ENCODE measurements at regions not wholly inside any gene's neighbourhood (a gene's known extent, or its start where the extent isn't known, plus 50 kb on each side); places are given as distances from the start of the nearest gene placed in this dataset.
"Not testable (repeated sequence)": the region's sequence is repeated elsewhere in the genome, so short reads cannot be mapped to it uniquely, and the experiment has no call there.

- no peaks in the 10 kb centered on the region for H3K36me3 ChIP-seq (ENCODE audit: control insufficient read depth in 2 of 2, insufficient read depth in 2 of 2, low read length in 1 of 2)
- H3K4me3 ChIP-seq (ENCODE audit: low read length in 2 of 2): no peak overlapping the region
- H3K27ac ChIP-seq (ENCODE audit: low read depth in 1 of 2, low read length in 1 of 2): no peak overlapping the region
- H3K27me3 ChIP-seq (ENCODE audit: control insufficient read depth in 2 of 2, insufficient read depth in 1 of 2, low read length in 1 of 2): no peaks in the 10 kb centered on the region
- WGBS: 95% methylated on average over 2 of the region's 2 CpGs
- H3K9me3 ChIP-seq (ENCODE audit: control insufficient read depth in 2 of 2, insufficient read depth in 1 of 2, low read length in 1 of 2): no peaks in the 10 kb centered on the region
- DNase-seq (ENCODE audit: low read depth in 6 of 9, low spot score in 9 of 9): no peak
- no peaks in the 10 kb centered on the region for H3K4me1 ChIP-seq (ENCODE audit: control insufficient read depth in 2 of 2, insufficient read depth in 2 of 2, low read length in 2 of 2)
These were observed 445.4 kb upstream of the NFIA start for GRCh38 chr1:60636946-60637345.

GRCh38 chr1:60634106-60634505 is 448.3 kb upstream of the NFIA start:
- H3K4me3 ChIP-seq (ENCODE audit: low read length in 2 of 2): no peak overlapping the region
- H3K36me3 ChIP-seq (ENCODE audit: control insufficient read depth in 2 of 2, insufficient read depth in 2 of 2, low read length in 1 of 2): no peaks in the 10 kb centered on the region
- no peaks in the 10 kb centered on the region for H3K4me1 ChIP-seq (ENCODE audit: control insufficient read depth in 2 of 2, insufficient read depth in 2 of 2, low read length in 2 of 2)
- 92% methylated on average over 6 of the region's 6 CpGs for WGBS
- DNase-seq (ENCODE audit: low read depth in 6 of 9, low spot score in 9 of 9): no peak
- H3K27ac ChIP-seq (ENCODE audit: low read depth in 1 of 2, low read length in 1 of 2): no peak overlapping the region
- H3K27me3 ChIP-seq (ENCODE audit: control insufficient read depth in 2 of 2, insufficient read depth in 1 of 2, low read length in 1 of 2): no peaks in the 10 kb centered on the region
- no peaks in the 10 kb centered on the region for H3K9me3 ChIP-seq (ENCODE audit: control insufficient read depth in 2 of 2, insufficient read depth in 1 of 2, low read length in 1 of 2)

- Histone ChIP-seq H3K4me3 (ENCODE audit: low read length in 2 of 2) (no peak overlapping the region), H3K9me3 (ENCODE audit: control insufficient read depth in 2 of 2, insufficient read depth in 1 of 2, low read length in 1 of 2) (no peaks in the 10 kb centered on the region), H3K36me3 (ENCODE audit: control insufficient read depth in 2 of 2, insufficient read depth in 2 of 2, low read length in 1 of 2) (no peaks in the 10 kb centered on the region), H3K4me1 (ENCODE audit: control insufficient read depth in 2 of 2, insufficient read depth in 2 of 2, low read length in 2 of 2) (no peaks in the 10 kb centered on the region), H3K27me3 (ENCODE audit: control insufficient read depth in 2 of 2, insufficient read depth in 1 of 2, low read length in 1 of 2) (no peaks in the 10 kb centered on the region), H3K27ac (ENCODE audit: low read depth in 1 of 2, low read length in 1 of 2) (no peak overlapping the region)
- 95% methylated on average over 2 of the region's 2 CpGs for WGBS
- no peak for DNase-seq (ENCODE audit: low read depth in 6 of 9, low spot score in 9 of 9)
These were observed 459.9 kb upstream of the NFIA start for GRCh38 chr1:60622486-60622885.

GRCh38 chr1:60621368-60621851 is 461.0 kb upstream of the NFIA start:
- DNase-seq (ENCODE audit: low read depth in 6 of 9, low spot score in 9 of 9): no peak
- WGBS: 21% methylated on average over 10 of the region's 10 CpGs
- Histone ChIP-seq H3K9me3 (ENCODE audit: control insufficient read depth in 2 of 2, insufficient read depth in 1 of 2, low read length in 1 of 2) (no peaks in the 10 kb centered on the region), H3K36me3 (ENCODE audit: control insufficient read depth in 2 of 2, insufficient read depth in 2 of 2, low read length in 1 of 2) (no peaks in the 10 kb centered on the region), H3K4me1 (ENCODE audit: control insufficient read depth in 2 of 2, insufficient read depth in 2 of 2, low read length in 2 of 2) (no peaks in the 10 kb centered on the region), H3K27me3 (ENCODE audit: control insufficient read depth in 2 of 2, insufficient read depth in 1 of 2, low read length in 1 of 2) (no peaks in the 10 kb centered on the region), H3K27ac (ENCODE audit: low read depth in 1 of 2, low read length in 1 of 2) (no peak overlapping the region), H3K4me3 (ENCODE audit: low read length in 2 of 2) (no peak overlapping the region)

GRCh38 chr1:60620087-60620486 is 462.3 kb upstream of the NFIA start:
- no peak overlapping the region for H3K27ac ChIP-seq (ENCODE audit: low read depth in 1 of 2, low read length in 1 of 2)
- no peaks in the 10 kb centered on the region for H3K27me3 ChIP-seq (ENCODE audit: control insufficient read depth in 2 of 2, insufficient read depth in 1 of 2, low read length in 1 of 2)
- H3K9me3 ChIP-seq (ENCODE audit: control insufficient read depth in 2 of 2, insufficient read depth in 1 of 2, low read length in 1 of 2): no peaks in the 10 kb centered on the region
- 14% methylated on average over 7 of the region's 7 CpGs for WGBS
- no peaks in the 10 kb centered on the region for H3K4me1 ChIP-seq (ENCODE audit: control insufficient read depth in 2 of 2, insufficient read depth in 2 of 2, low read length in 2 of 2)
- no peak for DNase-seq (ENCODE audit: low read depth in 6 of 9, low spot score in 9 of 9)
- H3K4me3 ChIP-seq (ENCODE audit: low read length in 2 of 2): no peak overlapping the region
- H3K36me3 ChIP-seq (ENCODE audit: control insufficient read depth in 2 of 2, insufficient read depth in 2 of 2, low read length in 1 of 2): no peaks in the 10 kb centered on the region

GRCh38 chr1:60619581-60619980 is 462.8 kb upstream of the NFIA start:
- H3K4me1 ChIP-seq (ENCODE audit: control insufficient read depth in 2 of 2, insufficient read depth in 2 of 2, low read length in 2 of 2): no peaks in the 10 kb centered on the region
- no peaks in the 10 kb centered on the region for H3K27me3 ChIP-seq (ENCODE audit: control insufficient read depth in 2 of 2, insufficient read depth in 1 of 2, low read length in 1 of 2)
- no peak for DNase-seq (ENCODE audit: low read depth in 6 of 9, low spot score in 9 of 9)
- no peak overlapping the region for H3K27ac ChIP-seq (ENCODE audit: low read depth in 1 of 2, low read length in 1 of 2)
- 74% methylated on average over 3 of the region's 3 CpGs for WGBS
- H3K4me3 ChIP-seq (ENCODE audit: low read length in 2 of 2): no peak overlapping the region
- no peaks in the 10 kb centered on the region for H3K9me3 ChIP-seq (ENCODE audit: control insufficient read depth in 2 of 2, insufficient read depth in 1 of 2, low read length in 1 of 2)
- no peaks in the 10 kb centered on the region for H3K36me3 ChIP-seq (ENCODE audit: control insufficient read depth in 2 of 2, insufficient read depth in 2 of 2, low read length in 1 of 2)

- Histone ChIP-seq H3K4me3 (ENCODE audit: low read length in 2 of 2) (no peak overlapping the region), H3K36me3 (ENCODE audit: control insufficient read depth in 2 of 2, insufficient read depth in 2 of 2, low read length in 1 of 2) (no peaks in the 10 kb centered on the region), H3K4me1 (ENCODE audit: control insufficient read depth in 2 of 2, insufficient read depth in 2 of 2, low read length in 2 of 2) (no peaks in the 10 kb centered on the region), H3K27ac (ENCODE audit: low read depth in 1 of 2, low read length in 1 of 2) (no peak overlapping the region), H3K27me3 (ENCODE audit: control insufficient read depth in 2 of 2, insufficient read depth in 1 of 2, low read length in 1 of 2) (no peaks in the 10 kb centered on the region), H3K9me3 (ENCODE audit: control insufficient read depth in 2 of 2, insufficient read depth in 1 of 2, low read length in 1 of 2) (no peaks in the 10 kb centered on the region)
- 96% methylated on average over 3 of the region's 3 CpGs for WGBS
- no peak for DNase-seq (ENCODE audit: low read depth in 6 of 9, low spot score in 9 of 9)
These were observed 466.7 kb upstream of the NFIA start for GRCh38 chr1:60615666-60616065.

- H3K36me3 ChIP-seq (ENCODE audit: control insufficient read depth in 2 of 2, insufficient read depth in 2 of 2, low read length in 1 of 2): no peaks in the 10 kb centered on the region
- no peaks in the 10 kb centered on the region for H3K9me3 ChIP-seq (ENCODE audit: control insufficient read depth in 2 of 2, insufficient read depth in 1 of 2, low read length in 1 of 2)
- DNase-seq (ENCODE audit: low read depth in 6 of 9, low spot score in 9 of 9): no peak
- no peaks in the 10 kb centered on the region for H3K27me3 ChIP-seq (ENCODE audit: control insufficient read depth in 2 of 2, insufficient read depth in 1 of 2, low read length in 1 of 2)
- no peak overlapping the region for H3K27ac ChIP-seq (ENCODE audit: low read depth in 1 of 2, low read length in 1 of 2)
- 96% methylated on average over 4 of the region's 4 CpGs for WGBS
- no peak overlapping the region for H3K4me3 ChIP-seq (ENCODE audit: low read length in 2 of 2)
- no peaks in the 10 kb centered on the region for H3K4me1 ChIP-seq (ENCODE audit: control insufficient read depth in 2 of 2, insufficient read depth in 2 of 2, low read length in 2 of 2)
These were observed 469.6 kb upstream of the NFIA start for GRCh38 chr1:60612790-60613189.

- not testable (repeated sequence) for H3K4me1 ChIP-seq (ENCODE audit: control insufficient read depth in 2 of 2, insufficient read depth in 2 of 2, low read length in 2 of 2)
- 95% methylated on average over 1 of the region's 1 CpG for WGBS
These were observed 475.4 kb upstream of the NFIA start for GRCh38 chr1:60606921-60607320.

GRCh38 chr1:60600532-60600931 is 481.8 kb upstream of the NFIA start:
- no peaks in the 10 kb centered on the region for H3K27me3 ChIP-seq (ENCODE audit: control insufficient read depth in 2 of 2, insufficient read depth in 1 of 2, low read length in 1 of 2)
- WGBS: 83% methylated on average over 1 of the region's 1 CpG

More at GRCh38 chr1:60606921-60607320, 475.4 kb upstream of the NFIA start:
- H3K36me3 ChIP-seq (ENCODE audit: control insufficient read depth in 2 of 2, insufficient read depth in 2 of 2, low read length in 1 of 2); H3K27ac ChIP-seq (ENCODE audit: low read depth in 1 of 2, low read length in 1 of 2); H3K9me3 ChIP-seq (ENCODE audit: control insufficient read depth in 2 of 2, insufficient read depth in 1 of 2, low read length in 1 of 2); H3K27me3 ChIP-seq (ENCODE audit: control insufficient read depth in 2 of 2, insufficient read depth in 1 of 2, low read length in 1 of 2); H3K4me3 ChIP-seq (ENCODE audit: low read length in 2 of 2); DNase-seq (ENCODE audit: low read depth in 6 of 9, low spot score in 9 of 9): not testable (repeated sequence)

More at GRCh38 chr1:60600532-60600931, 481.8 kb upstream of the NFIA start:
- Histone ChIP-seq H3K9me3 (ENCODE audit: control insufficient read depth in 2 of 2, insufficient read depth in 1 of 2, low read length in 1 of 2) (no peaks in the 10 kb centered on the region), H3K4me3 (ENCODE audit: low read length in 2 of 2) (no peak overlapping the region), H3K36me3 (ENCODE audit: control insufficient read depth in 2 of 2, insufficient read depth in 2 of 2, low read length in 1 of 2) (no peaks in the 10 kb centered on the region), H3K27ac (ENCODE audit: low read depth in 1 of 2, low read length in 1 of 2) (no peak overlapping the region), H3K4me1 (ENCODE audit: control insufficient read depth in 2 of 2, insufficient read depth in 2 of 2, low read length in 2 of 2) (no peaks in the 10 kb centered on the region)
- DNase-seq (ENCODE audit: low read depth in 6 of 9, low spot score in 9 of 9): no peak

Measured in thymus (tissue), 11 donors.